DMS153 (cell line): ENCODE measurements at regions not wholly inside any gene's neighbourhood (a gene's known extent, or its start where the extent isn't known, plus 50 kb on each side); places are given as distances from the start of the nearest gene placed in this dataset.
A peak's percentile ranks its signal among the peaks of the same experiment; 100 is the strongest.

ENCODE experiments used
- DNase-seq: peaks from one replicate; lab custom pipeline; 2025; lab: John Stamatoyannopoulos, UW

- DNase-seq: no peak
Measured at GRCh38 chr2:60603533-60604190, 50.2 kb upstream of the BCL11A start.

DNA sequence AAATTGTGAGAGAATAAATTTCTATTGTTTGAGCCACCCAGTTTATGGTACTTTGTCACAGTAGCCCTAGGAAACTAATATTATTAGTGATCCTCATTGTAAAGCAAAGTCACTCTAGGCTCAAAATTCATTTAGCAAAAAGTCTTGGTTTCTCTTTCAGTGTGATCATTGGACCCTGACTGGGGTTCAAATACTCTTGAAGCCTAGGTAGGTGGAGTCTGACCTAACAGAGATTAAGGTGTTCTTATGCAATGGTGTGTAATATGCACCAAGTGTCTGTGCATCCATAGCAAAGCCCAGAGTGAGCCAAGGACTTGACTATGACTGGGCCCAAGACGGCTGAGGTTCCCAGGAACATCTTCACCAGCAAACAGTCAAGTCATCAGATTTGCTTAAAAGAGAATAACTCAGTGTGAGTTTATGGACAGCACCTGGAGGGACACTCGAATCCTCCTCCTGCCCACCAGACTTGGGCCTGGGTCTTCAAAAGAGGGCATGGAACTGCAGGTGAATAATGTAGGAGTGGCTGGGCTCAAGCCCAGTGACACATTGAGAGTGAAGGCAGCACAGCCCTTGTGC lies 51.1 kb upstream of the BCL11A start:
- no peak for DNase-seq

GRCh38 chr2:60605866-60606265 lies 52.4 kb upstream of the BCL11A start:
- no peak for DNase-seq

DNA sequence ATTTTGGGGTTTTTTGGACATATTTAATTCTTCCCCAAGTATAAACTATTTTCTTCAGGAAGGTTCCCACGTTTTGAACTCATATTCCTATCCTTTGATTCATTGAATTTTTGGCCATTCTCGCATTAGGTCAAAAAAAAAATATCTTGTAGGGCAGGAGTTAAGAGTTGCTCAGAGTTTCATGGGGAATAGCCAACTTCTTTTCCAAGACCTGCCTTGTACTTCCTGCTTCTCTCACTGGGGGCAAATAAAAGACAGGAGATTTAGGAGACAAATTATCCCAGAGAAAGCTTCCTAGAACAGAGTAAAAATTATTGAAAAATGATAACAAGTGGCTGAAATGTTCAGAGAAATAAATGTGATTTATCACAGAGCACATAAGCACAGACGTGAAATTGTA lies 55.2 kb upstream of the BCL11A start:
- DNase-seq: no peak

DNA sequence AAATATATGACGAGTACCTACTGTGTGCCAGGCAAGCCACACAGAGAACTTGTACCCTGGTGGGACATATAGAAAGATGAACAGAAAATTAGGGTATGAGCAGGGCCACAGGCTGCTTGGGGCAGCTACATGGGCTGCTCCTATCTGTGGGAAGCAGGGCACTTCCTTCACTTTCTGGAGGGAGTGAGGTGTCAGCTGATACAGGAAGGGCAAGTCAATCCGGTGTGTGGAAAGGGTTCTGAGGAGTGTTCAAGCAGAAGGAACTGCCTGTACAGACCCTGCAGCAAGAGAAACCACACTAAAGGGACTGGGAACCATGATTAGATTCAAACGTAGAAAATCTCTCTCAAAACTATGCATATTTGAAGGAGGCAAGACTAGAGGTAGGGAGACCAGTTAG lies 58.6 kb upstream of the BCL11A start:
- DNase-seq: no peak

DNA sequence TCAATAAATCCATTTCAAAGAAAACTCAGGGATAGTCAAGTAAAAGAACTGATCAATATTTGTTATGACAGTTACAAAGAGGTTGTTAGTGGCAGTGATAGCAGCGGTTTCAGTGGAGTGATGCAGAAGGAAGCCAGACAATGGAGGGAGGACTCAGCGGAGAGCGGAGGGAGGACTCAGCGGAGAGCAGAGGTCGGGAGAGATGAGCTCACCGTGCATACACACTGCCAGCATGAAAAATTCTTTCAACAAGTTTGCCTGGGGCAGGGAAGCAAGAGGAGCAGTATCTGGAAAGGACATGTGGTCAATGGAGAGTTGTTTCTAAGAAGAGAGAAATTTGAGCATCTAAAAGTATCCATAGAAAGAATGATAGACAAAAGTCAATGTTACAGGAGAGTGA lies 60.9 kb upstream of the BCL11A start:
- DNase-seq: no peak

- DNase-seq: no peak
Measured at GRCh38 chr2:60621688-60622429, 68.4 kb upstream of the BCL11A start.

GRCh38 chr2:60623040-60623439 lies 69.6 kb upstream of the BCL11A start:
- no peak for DNase-seq

GRCh38 chr2:60627412-60627811 lies 74.0 kb upstream of the BCL11A start:
- DNase-seq: no peak

- DNase-seq: no peak
Measured at GRCh38 chr2:60628026-60628425, 74.6 kb upstream of the BCL11A start.

DNA sequence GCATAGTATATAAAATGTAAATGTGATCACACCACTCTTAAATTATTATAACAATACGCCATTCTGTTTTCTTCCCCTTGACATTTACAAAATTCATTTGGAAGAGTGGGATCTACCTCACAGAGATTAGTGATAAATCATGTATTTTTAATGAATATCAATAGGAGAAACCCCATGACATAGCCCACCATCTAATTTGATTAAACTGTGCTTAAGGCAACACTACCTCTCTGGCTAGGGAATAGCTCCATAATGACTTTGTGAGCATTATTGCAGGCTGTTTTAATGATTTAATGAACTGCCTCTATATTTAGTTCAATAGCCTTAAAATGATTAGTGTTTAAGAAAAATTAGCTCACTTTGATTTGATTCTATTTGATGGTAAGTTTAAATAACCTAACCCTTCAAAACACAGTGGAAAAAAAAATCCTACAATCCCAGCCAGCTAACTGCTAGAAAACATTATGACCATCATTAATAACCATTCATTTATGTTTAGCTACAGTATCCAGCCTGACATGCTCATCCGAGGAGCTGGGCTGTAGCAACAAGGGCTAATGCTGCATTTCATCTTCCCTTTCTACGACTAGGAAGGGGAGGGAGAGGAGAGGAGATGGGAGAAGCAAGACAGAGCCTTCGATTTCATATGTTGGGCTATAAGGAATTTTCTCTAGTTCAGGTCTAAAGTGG lies 75.3 kb upstream of the BCL11A start:
- no peak for DNase-seq

- no peak for DNase-seq
Measured at GRCh38 chr2:60629305-60629662, 75.8 kb upstream of the BCL11A start.

- DNase-seq: no peak
Measured at GRCh38 chr2:60629801-60630385, 76.4 kb upstream of the BCL11A start.

GRCh38 chr2:60633615-60634014 lies 80.2 kb upstream of the BCL11A start:
- peak; percentile 65 for DNase-seq

DNA sequence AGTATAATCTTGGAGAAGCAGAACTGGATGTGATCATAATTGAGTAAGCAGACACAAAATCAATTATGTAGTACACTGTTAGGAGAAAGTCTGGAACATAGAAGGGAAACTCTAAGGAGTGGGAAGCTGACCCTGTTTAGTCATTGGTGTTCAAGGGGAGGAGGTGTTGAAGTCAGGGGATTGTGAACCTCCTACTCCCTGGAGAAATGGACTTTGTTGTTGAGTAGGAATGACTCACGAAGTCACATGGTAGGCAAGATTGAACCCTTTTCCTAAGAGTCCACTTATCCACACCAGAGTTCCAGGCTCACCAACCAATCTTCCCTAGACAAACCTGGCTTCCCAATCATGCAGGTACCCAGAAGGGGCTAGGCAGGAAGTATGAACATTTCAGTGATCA lies 81.0 kb upstream of the BCL11A start:
- no peak for DNase-seq

- DNase-seq: no peak
Measured at GRCh38 chr2:60641811-60642788, 88.6 kb upstream of the BCL11A start.

DNA sequence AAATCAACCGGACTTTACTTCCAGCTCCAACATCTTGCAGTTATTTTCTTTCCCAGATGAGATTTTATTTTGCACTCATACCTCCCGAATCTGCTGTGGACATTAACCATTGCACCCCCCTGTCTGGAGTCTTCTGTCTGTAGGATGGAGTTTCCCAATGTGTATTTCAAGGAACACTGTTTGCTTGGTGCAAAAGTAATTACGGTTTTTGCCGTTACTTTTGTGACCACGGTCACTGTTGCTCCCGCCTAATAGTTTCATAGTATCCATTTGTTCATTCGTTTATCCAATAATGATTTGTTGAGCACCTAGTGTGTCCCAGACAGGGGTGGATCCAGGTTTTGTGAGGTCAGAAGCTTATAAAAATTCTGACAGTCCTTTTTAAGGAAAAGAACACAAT lies 90.3 kb upstream of the BCL11A start:
- DNase-seq: no peak

DNA sequence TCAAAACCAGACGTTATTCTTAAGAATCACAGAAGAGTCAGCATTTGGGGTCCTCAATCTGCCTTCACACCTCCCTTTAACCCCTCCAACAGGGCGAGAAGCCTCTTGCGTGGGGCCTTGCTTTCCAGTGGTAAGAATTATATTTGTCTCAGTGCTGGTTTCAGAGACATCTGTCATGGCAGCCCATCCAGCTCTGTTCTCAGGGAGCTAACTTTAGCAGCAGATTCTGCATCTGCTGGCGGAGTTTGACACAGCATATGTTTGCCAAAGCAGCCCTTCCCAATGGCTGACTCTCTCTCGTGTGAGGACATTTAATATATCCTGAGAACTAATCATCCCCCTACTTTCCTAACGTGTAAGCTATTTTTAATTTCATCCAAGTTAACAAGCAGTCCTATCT lies 91.5 kb upstream of the BCL11A start:
- no peak for DNase-seq

DNA sequence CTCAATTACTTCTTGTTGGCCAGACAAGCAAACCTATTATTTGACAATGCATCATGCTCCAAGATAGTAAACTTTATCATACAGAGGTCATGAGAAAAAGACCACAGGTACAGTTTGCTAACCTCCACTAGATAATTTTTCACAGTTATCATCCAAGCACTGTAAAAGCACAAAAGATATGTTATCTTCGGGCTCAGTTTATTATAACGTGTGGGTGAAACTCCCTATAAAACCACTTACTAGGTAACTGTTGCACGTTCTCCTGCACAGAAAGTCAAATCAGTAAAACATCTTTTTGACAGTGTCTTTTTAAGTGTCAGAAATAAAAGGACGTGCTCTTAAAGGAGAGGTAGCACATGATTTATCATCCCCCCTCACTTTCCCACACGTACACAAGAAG lies 94.7 kb upstream of the BCL11A start:
- DNase-seq: no peak

DNA sequence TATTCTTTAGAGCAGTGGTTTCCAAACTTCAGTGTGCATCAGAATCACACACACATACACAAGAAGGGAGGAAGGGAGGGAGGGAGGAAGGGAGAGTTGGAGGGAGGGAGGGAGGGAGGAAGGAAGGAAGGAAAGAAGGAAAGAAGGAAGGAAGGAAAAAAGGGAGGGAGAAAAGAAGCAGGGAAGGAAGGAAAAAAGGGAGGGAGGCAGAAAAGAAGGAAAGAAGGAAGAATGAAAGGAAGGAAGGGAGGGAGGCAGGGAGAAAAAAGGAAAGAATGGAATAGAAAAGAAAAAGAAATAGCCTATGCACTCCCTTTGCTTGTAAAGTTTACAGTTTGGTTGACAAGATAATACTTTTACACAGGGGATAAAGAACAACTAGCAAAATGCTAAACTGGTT lies 96.3 kb upstream of the BCL11A start:
- no peak for DNase-seq

GRCh38 chr2:60652832-60653340 lies 99.4 kb upstream of the BCL11A start:
- DNase-seq: no peak
